ENCODE measurements at regions not wholly inside any gene's neighbourhood (a gene's known extent, or its start where the extent isn't known, plus 50 kb on each side); places are given as distances from the start of the nearest gene placed in this dataset.

- TF ChIP-seq ZNF565 (CRISPR knock-in tag; conservative IDR thresholded peaks at IDR 0.05; ENCODE audit: low read depth) (no peak), ARNTL (CRISPR knock-in tag; IDR thresholded peaks at IDR 0.05; ENCODE audit: borderline replicate concordance, low read depth) (no peak), RARB (CRISPR knock-in tag; IDR thresholded peaks at IDR 0.05) (no peak), PATZ1 (CRISPR knock-in tag; IDR thresholded peaks at IDR 0.05; ENCODE audit: borderline replicate concordance) (no peak), BACH2 (CRISPR knock-in tag; IDR thresholded peaks at IDR 0.05; ENCODE audit: borderline replicate concordance) (no peak), ZFP30 (CRISPR knock-in tag; IDR thresholded peaks at IDR 0.05) (no peak), ZC3H10 (CRISPR knock-in tag; IDR thresholded peaks at IDR 0.05) (no peak), OSR1 (CRISPR knock-in tag; IDR thresholded peaks at IDR 0.05) (no peak)
- TF ChIP-seq, protein P1, sequence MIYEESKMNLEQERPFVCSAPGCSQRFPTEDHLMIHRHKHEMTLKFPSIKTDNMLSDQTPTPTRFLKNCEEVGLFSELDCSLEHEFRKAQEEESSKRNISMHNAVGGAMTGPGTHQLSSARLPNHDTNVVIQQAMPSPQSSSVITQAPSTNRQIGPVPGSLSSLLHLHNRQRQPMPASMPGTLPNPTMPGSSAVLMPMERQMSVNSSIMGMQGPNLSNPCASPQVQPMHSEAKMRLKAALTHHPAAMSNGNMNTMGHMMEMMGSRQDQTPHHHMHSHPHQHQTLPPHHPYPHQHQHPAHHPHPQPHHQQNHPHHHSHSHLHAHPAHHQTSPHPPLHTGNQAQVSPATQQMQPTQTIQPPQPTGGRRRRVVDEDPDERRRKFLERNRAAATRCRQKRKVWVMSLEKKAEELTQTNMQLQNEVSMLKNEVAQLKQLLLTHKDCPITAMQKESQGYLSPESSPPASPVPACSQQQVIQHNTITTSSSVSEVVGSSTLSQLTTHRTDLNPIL (CRISPR knock-in tag; IDR thresholded peaks at IDR 0.05; ENCODE audit: low read depth), result no peak
Observed at GRCh38 chr2:104736026-104736425, 117.9 kb upstream of the POU3F3 start.

All from SK-N-SH treated with all-trans-retinoic acid at 6 μM for 48 hours (cell line).